ENCODE measurements at regions not wholly inside any gene's neighbourhood (a gene's known extent, or its start where the extent isn't known, plus 50 kb on each side); places are given as distances from the start of the nearest gene placed in this dataset.

- no peak for ATAC-seq
- intact Hi-C loops (cut with DNase I, micrococcal nuclease), result no loop called here
- no peak for DNase-seq
These were observed 895.8 kb downstream of the SLITRK6 start for GRCh38 chr13:84903391-84903790.

- DNase-seq, result no peak
- no peak for ATAC-seq
- intact Hi-C loops (cut with DNase I, micrococcal nuclease), result no loop called here
These were observed 897.0 kb downstream of the SLITRK6 start for GRCh38 chr13:84902243-84902642.

- ATAC-seq, result no peak
- DNase-seq, result peak in 1 of 2 donors; percentile 3
- intact Hi-C loops (cut with DNase I, micrococcal nuclease), result loop anchor here in 1 of 2 donors (5.0 kb wide), 1 partner anchor 931 kb away; no protein-coding TSS in a partner anchor
These were observed 903.1 kb downstream of the SLITRK6 start for GRCh38 chr13:84896128-84896527.

GRCh38 chr13:84894749-84895148 lies 904.5 kb downstream of the SLITRK6 start:
- ATAC-seq (no peak), DNase-seq (no peak)
- intact Hi-C loops (cut with DNase I, micrococcal nuclease), result loop anchor here in 1 of 2 donors (5.0 kb wide), 1 partner anchor 933 kb away; no protein-coding TSS in a partner anchor

GRCh38 chr13:84885868-84886267 lies 913.4 kb downstream of the SLITRK6 start:
- DNase-seq, result no peak
- ATAC-seq, result no peak
- intact Hi-C loops (cut with DNase I, micrococcal nuclease), result no loop called here

- intact Hi-C loops (cut with DNase I, micrococcal nuclease), result no loop called here
- no peak for ATAC-seq
These were observed 925.3 kb downstream of the SLITRK6 start for GRCh38 chr13:84873951-84874350.

DNA sequence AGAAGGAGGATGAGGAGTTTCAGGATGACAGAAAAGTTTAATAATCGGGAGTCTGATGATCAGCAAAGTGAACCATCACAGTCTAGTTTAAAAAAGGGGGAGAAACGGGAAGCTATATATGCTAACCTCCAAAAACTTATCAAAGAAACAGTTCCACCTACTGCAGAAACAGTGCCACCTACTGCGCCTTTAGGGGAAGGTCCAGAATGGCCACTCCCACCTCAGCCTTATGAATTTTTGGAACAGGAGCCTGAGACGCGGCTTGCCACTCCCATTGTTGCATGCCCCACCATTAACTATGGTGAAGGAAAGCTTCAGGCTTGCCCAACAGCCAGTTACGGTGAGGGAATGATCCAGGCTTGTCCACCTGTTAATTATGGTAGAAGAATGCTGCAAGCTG lies 929.0 kb downstream of the SLITRK6 start:
- intact Hi-C loops (cut with DNase I, micrococcal nuclease), result no loop called here
- no peak for DNase-seq
- ATAC-seq, result no peak

More at GRCh38 chr13:84873951-84874350, 925.3 kb downstream of the SLITRK6 start:
- DNase-seq, result no peak

DNA sequence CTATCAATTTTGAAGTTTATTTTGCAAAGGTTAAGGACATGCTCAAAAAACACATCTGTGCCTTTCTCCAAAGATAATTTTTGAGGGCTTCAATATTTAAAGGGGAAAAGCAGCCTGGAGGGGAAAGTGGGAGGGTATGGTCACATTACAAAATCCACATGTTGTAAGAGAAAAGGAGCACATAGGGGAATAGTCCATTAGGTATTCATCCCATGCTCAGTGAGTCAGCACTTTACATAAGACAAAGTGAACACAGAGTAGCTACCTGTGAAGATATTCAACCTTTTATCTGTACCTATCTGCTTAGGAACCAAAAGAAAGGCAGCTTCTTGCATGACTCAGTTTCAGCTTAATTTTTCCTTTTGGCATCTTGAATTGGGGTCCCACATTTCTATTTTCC lies 932.0 kb downstream of the SLITRK6 start:
- intact Hi-C loops (cut with DNase I, micrococcal nuclease), result no loop called here
- ATAC-seq, result no peak
- DNase-seq, result no peak

DNA sequence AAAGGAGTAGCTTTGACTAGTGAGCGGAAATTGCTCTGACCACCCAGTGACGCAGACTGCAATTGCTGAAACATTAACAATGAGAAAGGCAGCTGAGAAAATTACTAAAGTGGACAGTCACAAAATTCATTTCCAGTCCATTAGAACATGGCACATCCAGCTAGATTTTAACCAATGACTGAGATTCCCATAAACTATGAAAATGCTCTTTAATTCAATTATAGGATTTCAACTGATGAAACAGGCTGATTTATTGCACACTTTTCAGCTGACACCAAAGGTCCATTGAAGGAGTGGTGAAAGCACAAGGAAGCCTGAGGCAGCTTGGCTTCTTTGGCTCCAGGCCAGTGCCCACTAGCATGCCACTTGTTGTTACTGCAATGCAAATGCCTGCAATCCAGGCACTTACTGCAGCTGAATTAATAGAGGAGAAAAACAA lies 933.4 kb downstream of the SLITRK6 start:
- intact Hi-C loops (cut with DNase I, micrococcal nuclease), result no loop called here
- no peak for ATAC-seq
- no peak for DNase-seq

DNA sequence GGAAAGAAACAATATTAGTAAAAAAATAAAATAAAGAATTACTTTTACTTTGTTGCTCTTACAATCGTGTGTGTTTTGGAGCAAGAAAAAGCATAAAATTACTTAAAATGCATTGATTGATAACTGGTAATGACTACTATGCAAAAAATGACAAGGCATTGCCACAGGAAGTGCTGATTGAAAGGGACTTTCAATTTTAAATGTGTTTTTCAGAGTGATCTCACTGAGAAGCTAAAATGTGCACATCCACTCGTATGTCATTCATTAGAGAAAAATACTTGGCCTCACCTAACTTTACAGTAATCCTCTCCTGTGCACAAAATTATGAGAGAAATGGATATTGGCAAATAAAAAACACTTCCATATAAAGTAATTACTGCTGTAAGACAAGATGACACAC lies 934.9 kb downstream of the SLITRK6 start:
- intact Hi-C loops (cut with DNase I, micrococcal nuclease), result no loop called here
- ATAC-seq (no peak), DNase-seq (no peak)

DNA sequence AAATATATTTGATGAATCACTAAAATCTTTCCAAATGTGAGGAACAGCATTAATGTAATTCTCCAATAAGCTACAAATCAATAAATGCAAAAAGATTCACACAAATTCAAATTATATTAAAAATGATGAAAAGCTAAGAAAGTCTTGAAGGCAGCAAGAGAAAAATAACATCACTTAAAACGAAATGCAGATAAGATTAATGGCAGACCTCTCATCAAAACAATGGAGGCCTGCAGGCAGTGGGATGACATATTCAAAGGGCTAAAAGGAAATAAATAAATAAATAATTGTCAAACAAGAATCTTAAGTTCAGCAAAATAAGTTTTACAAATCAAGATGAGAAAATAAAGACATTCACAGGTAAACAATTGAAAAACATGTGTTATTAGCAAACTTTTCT lies 952.1 kb downstream of the SLITRK6 start:
- DNase-seq, result no peak
- ATAC-seq, result no peak
- intact Hi-C loops (cut with DNase I, micrococcal nuclease), result no loop called here

DNA sequence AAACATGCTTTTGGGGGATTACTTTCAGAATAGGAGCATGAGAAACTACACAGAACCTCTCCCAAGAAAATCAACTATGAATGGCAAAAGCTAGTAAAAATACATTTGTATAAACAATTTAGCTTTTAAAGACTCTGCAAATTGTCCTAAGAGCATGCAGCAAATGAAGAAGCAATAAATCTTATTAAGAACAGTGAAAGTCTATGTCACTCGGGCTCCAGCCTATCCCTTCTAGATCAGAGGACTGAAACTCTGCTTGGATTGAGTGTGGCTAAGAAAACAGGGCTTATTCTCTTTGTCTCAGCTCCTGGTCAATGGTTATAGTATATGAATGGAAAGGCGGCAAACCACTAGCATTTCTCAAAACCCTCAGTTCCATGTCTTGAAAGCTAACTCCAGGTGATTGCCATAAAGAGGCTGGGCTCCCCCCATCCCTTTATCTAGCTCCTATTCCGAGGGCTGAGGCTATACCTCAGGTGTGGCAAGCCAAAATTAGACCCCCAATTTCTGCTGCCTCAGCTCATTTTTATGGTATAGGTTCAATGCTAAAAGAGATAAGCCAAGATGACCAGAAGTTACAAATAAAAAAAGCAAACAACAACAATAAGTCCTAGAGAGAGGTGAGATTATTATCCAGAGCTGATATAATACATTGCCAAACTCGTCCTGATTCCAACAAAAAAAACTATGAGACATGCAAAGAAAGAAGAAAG lies 953.2 kb downstream of the SLITRK6 start:
- intact Hi-C loops (cut with DNase I, micrococcal nuclease), result no loop called here
- DNase-seq, result no peak
- no peak for ATAC-seq

- no peak for DNase-seq
- no peak for ATAC-seq
- intact Hi-C loops (cut with DNase I, micrococcal nuclease), result no loop called here
These were observed 954.7 kb downstream of the SLITRK6 start for GRCh38 chr13:84844473-84844872.

DNA sequence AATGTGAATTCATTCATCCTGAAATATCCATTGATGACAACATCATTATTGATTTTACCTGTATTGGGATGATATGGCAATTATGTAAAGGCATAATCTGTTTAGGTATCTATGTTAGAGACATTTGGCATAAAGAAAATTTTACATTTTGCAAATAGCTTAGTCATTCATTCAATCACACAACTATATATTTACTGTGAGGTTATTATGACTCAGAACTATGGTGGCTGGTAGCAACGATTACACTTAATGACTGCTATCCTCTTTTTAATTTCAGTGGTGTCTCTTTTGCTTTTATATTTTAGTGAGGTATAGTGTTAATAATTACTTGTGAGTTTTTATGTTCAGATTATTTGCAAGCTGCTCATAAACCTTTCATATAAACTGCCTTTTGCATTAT lies 955.9 kb downstream of the SLITRK6 start:
- ATAC-seq (no peak), DNase-seq (no peak)
- intact Hi-C loops (cut with DNase I, micrococcal nuclease), result no loop called here

DNA sequence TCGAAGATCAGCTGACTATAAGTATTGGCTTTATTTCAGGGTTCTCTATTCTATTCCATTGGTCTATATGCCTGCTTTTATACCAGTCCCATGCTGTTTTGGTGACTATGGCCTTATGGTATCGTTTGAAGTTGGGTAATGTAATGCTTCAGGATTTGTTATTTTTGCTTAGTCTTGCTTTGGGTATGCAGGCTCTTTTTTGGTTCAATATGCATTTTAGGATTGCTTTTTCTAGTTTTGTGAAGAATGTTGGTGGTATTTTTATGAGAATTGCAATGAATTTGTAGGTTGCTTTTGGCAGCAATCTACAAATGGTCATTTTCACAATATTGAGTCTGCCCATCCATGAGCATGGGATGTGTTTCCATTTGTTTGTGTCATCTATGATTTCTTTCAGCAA lies 951.9 kb upstream of the SLITRK1 start:
- DNase-seq, result no peak
- no peak for ATAC-seq
- intact Hi-C loops (cut with DNase I, micrococcal nuclease), result no loop called here

DNA sequence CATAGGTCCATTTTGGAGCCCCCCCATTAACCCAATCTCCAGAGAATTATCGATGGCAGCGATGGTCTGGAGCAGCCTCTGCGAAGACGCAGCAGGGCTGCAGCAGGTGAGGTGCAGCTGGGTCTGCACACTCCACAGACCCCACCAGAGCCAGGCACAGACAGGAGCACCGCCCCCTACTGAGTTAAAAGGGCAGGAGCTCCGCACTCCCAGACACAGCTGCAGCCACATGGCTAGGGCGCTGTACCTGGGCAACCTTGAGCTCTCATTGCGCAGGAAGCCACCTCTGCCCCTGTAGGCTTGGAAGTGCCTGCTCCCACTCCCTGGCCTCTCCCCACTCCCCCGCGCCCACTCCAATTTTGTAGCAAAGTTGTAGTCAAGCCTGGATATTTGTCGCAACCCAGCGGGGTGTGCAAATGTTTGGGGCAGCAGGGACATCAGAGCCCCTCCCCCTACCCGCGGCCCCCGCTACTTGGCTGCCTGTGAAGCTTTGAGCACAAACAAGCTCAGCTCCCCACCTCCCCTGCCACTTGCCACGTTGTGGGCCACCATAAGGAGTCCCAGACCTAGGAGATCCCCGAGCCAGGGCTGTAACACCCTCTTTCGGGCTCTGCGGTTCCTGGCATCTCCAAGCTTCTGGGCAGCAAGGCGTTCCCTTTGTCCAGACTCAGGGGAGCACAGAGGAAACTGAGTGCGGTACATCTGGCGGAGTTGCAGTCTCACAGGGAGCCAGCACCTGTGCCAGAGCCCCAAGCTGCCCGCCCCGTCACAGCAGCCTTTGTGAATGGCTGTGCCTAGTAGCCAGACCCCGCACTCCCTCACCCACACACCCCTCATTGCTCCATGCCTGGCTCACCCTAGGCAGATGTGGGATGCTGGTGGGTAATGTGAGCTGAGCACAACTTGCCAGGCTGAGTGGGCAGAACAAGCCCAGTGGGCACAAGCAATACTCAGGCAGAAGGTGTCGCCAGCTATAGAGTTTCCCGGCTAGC lies 949.7 kb upstream of the SLITRK1 start:
- ATAC-seq (no peak), DNase-seq (no peak)
- intact Hi-C loops (cut with DNase I, micrococcal nuclease), result no loop called here

DNA sequence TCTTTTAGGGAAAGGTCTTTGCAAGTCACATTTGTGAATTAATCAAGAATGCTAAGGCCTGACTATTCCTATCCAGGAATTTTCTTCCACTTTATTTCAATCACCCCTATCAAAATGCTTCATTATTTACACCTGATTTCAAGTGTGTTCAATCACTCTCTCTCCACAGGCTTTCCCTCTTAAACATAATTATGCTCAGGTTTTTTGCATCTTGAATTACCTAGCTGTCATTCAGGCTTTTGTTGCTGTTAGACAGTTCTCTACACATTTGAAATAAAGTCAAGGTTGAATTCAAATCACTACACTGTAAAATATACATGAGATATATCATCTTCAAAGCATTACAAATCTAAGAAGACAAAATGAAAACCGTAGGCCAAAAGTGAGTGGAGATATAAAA lies 941.3 kb upstream of the SLITRK1 start:
- intact Hi-C loops (cut with DNase I, micrococcal nuclease), result no loop called here
- DNase-seq (no peak), ATAC-seq (no peak)

- intact Hi-C loops (cut with DNase I, micrococcal nuclease), result no loop called here
- DNase-seq, result no peak
- ATAC-seq, result no peak
These were observed 939.0 kb upstream of the SLITRK1 start for GRCh38 chr13:84821261-84821660.

GRCh38 chr13:84816567-84817105 lies 934.4 kb upstream of the SLITRK1 start:
- no peak for ATAC-seq
- intact Hi-C loops (cut with DNase I, micrococcal nuclease), result no loop called here
- no peak for DNase-seq

- ATAC-seq, result no peak
- intact Hi-C loops (cut with DNase I, micrococcal nuclease), result no loop called here
- no peak for DNase-seq
These were observed 930.5 kb upstream of the SLITRK1 start for GRCh38 chr13:84812789-84813188.

All from left colon (tissue), 2 donors.